ENCODE measurements at regions not wholly inside any gene's neighbourhood (a gene's known extent, or its start where the extent isn't known, plus 50 kb on each side); places are given as distances from the start of the nearest gene placed in this dataset.

DNA sequence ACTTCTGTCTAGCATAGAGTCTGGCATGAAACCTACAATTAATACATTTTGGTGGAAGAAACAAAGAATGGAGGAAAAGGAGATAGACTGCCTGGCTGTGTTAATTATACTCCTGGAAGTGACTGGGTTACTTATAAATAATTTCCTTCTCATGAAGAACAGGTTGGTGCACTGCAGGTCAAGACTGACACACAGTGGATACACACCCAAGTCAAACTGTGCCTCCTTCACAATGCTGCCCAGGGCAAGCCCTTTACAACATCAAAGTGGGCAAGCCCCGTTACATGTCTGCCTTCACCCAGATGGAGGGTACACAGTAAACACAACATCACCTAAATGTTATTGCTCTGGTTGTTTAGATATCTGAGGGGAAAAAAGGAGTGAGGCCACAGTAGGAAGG lies 83.7 kb upstream of the KCNA4 start:
- TF ChIP-seq, protein P1, sequence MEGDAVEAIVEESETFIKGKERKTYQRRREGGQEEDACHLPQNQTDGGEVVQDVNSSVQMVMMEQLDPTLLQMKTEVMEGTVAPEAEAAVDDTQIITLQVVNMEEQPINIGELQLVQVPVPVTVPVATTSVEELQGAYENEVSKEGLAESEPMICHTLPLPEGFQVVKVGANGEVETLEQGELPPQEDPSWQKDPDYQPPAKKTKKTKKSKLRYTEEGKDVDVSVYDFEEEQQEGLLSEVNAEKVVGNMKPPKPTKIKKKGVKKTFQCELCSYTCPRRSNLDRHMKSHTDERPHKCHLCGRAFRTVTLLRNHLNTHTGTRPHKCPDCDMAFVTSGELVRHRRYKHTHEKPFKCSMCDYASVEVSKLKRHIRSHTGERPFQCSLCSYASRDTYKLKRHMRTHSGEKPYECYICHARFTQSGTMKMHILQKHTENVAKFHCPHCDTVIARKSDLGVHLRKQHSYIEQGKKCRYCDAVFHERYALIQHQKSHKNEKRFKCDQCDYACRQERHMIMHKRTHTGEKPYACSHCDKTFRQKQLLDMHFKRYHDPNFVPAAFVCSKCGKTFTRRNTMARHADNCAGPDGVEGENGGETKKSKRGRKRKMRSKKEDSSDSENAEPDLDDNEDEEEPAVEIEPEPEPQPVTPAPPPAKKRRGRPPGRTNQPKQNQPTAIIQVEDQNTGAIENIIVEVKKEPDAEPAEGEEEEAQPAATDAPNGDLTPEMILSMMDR (IDR thresholded peaks at IDR 0.05): no peak
- TF ChIP-seq POLR2A (IDR thresholded peaks at IDR 0.05): no peak

Data from uterus (tissue), 2 donors.